HG03571 (cell line): ENCODE measurements at regions not wholly inside any gene's neighbourhood (a gene's known extent, or its start where the extent isn't known, plus 50 kb on each side); places are given as distances from the start of the nearest gene placed in this dataset.
"Not testable (repeated sequence)": the region's sequence is repeated elsewhere in the genome, so short reads cannot be mapped to it uniquely, and the experiment has no call there.

Experiments
- ATAC-seq: cut with Tn5 transposase; IDR thresholded peaks from one replicate; pipeline ENCODE4 v1.9.1; 2021; ENCODE audit not compliant: unreplicated experiment

- peak; percentile 56 for ATAC-seq
Measured at GRCh38 chr3:106299300-106300098, 430.7 kb upstream of the CBLB start.

GRCh38 chr3:106302451-106303221 lies 433.8 kb upstream of the CBLB start:
- ATAC-seq: peak; percentile 84

- no peak for ATAC-seq
Measured at GRCh38 chr3:106303766-106304165, 435.0 kb upstream of the CBLB start.

- ATAC-seq: no peak
Measured at GRCh38 chr3:106305127-106305526, 436.3 kb upstream of the CBLB start.

- ATAC-seq: no peak
Measured at GRCh38 chr3:106305882-106306435, 437.1 kb upstream of the CBLB start.

- no peak for ATAC-seq
Measured at GRCh38 chr3:106309274-106309673, 440.5 kb upstream of the CBLB start.

- not testable (repeated sequence) for ATAC-seq
Measured at GRCh38 chr3:106309798-106310197, 441.0 kb upstream of the CBLB start.

GRCh38 chr3:106317141-106318055 lies 448.6 kb upstream of the CBLB start:
- no peak for ATAC-seq

GRCh38 chr3:106321438-106321837 lies 452.6 kb upstream of the CBLB start:
- ATAC-seq: not testable (repeated sequence)

GRCh38 chr3:106323586-106323985 lies 454.8 kb upstream of the CBLB start:
- ATAC-seq: no peak

GRCh38 chr3:106326941-106327695 lies 458.3 kb upstream of the CBLB start:
- no peak for ATAC-seq

GRCh38 chr3:106327696-106328025 lies 458.8 kb upstream of the CBLB start:
- no peak for ATAC-seq

GRCh38 chr3:106328224-106328623 lies 459.4 kb upstream of the CBLB start:
- ATAC-seq: no peak

- ATAC-seq: no peak
Measured at GRCh38 chr3:106329521-106329920, 460.7 kb upstream of the CBLB start.

- no peak for ATAC-seq
Measured at GRCh38 chr3:106331636-106332035, 462.8 kb upstream of the CBLB start.

- no peak for ATAC-seq
Measured at GRCh38 chr3:106332129-106332528, 463.3 kb upstream of the CBLB start.

- no peak for ATAC-seq
Measured at GRCh38 chr3:106332884-106333283, 464.1 kb upstream of the CBLB start.

- peak; percentile 73 for ATAC-seq
Measured at GRCh38 chr3:106333911-106334618, 465.3 kb upstream of the CBLB start.

- no peak for ATAC-seq
Measured at GRCh38 chr3:106336619-106337018, 467.8 kb upstream of the CBLB start.

GRCh38 chr3:106337116-106337515 lies 468.3 kb upstream of the CBLB start:
- ATAC-seq: no peak
